IMR-90 (cell line): ENCODE measurements at regions not wholly inside any gene's neighbourhood (a gene's known extent, or its start where the extent isn't known, plus 50 kb on each side); places are given as distances from the start of the nearest gene placed in this dataset.

ENCODE experiments used
- ATAC-seq: fragments of 200-7000 bp; cut with Tn5 transposase; 2 replicates; pipeline ENCODE4 v1.9.1; 2020; ENCODE audit warnings: low read depth, mild to moderate bottlenecking, moderate library complexity
- BruUV-seq: library from RNA; stranded (reverse); fragments of 400-500 nt; replicated peaks from 2 replicates; lab custom pipeline; 2021; lab: Mats Ljungman, UMichigan
- CTCF ChIA-PET: fragments of 300-600 bp; formaldehyde crosslinking; extraction: SDS; loops from one replicate; lab custom pipeline; 2021; ENCODE audit warnings: antibody characterized with exemption; lab: Yijun Ruan, JAX
- POLR2A ChIA-PET: fragments of 300-600 bp; sonication (Branson Sonifier 250); formaldehyde crosslinking; loops from one replicate; lab custom pipeline; 2022; ENCODE audit warnings: antibody characterized with exemption; ENCODE audit not compliant: unreplicated experiment; lab: Charles Lee
- DNase-seq: peaks from one replicate; pipeline ENCODE4 v3.0.0; 2013
- H2AFZ ChIP-seq: replicated peaks from 2 replicates; pipeline ENCODE3; 2013; ENCODE audit warnings: low read length, mild to moderate bottlenecking; ENCODE audit not compliant: poor library complexity
- H2AK5ac ChIP-seq: 2 replicates; pipeline ENCODE4 v1.6.1; 2013; ENCODE audit warnings: low read depth, low read length, inconsistent platforms
- H2AK9ac ChIP-seq: replicated peaks from 2 replicates; pipeline ENCODE3; 2013; ENCODE audit warnings: mild to moderate bottlenecking, low read depth, low read length, moderate library complexity; ENCODE audit not compliant: poor library complexity
- H2BK120ac ChIP-seq: 2 replicates; pipeline ENCODE4 v1.6.1; 2013; ENCODE audit warnings: low read depth, low read length, inconsistent platforms
- H2BK15ac ChIP-seq: 3 replicates; pipeline ENCODE4 v1.6.1; 2013; ENCODE audit warnings: low read depth, low read length, inconsistent platforms
- H2BK20ac ChIP-seq: 2 replicates; pipeline ENCODE4 v1.6.1; 2013; ENCODE audit warnings: low read depth, mild to moderate bottlenecking, inconsistent platforms, low read length, moderate library complexity
- H2BK5ac ChIP-seq: 2 replicates; pipeline ENCODE4 v1.6.1; 2013; ENCODE audit warnings: mild to moderate bottlenecking, low read depth, low read length, inconsistent platforms; ENCODE audit not compliant: poor library complexity, severe bottlenecking
- H3K14ac ChIP-seq: replicated peaks from 2 replicates; pipeline ENCODE4 v1.6.1; 2013; ENCODE audit warnings: low read depth, low read length, inconsistent platforms
- H3K18ac ChIP-seq: 2 replicates; pipeline ENCODE4 v1.6.1; 2013; ENCODE audit warnings: low read depth, low read length, control low read depth
- H3K23ac ChIP-seq: 2 replicates; pipeline ENCODE4 v1.6.1; 2013; ENCODE audit warnings: low read depth, low read length, inconsistent platforms
- H3K27ac ChIP-seq: 2 replicates; pipeline ENCODE4 v1.5.1; 2013; ENCODE audit warnings: mild to moderate bottlenecking, control low read depth, low read length; ENCODE audit not compliant: insufficient read depth
- H3K27me3 ChIP-seq: 2 replicates; pipeline ENCODE4 v1.6.1; 2013; ENCODE audit warnings: low read length; ENCODE audit not compliant: control insufficient read depth, insufficient read depth
- H3K36me3 ChIP-seq: 2 replicates; pipeline ENCODE4 v1.6.1; 2013; ENCODE audit warnings: low read length, mixed read lengths; ENCODE audit not compliant: control insufficient read depth, insufficient read depth
- H3K4ac ChIP-seq: 2 replicates; pipeline ENCODE4 v1.6.1; 2013; ENCODE audit warnings: low read depth, low read length, inconsistent platforms
- H3K4me1 ChIP-seq: 2 replicates; pipeline ENCODE4 v1.6.1; 2013; ENCODE audit warnings: low read length, mixed read lengths; ENCODE audit not compliant: control insufficient read depth, insufficient read depth
- H3K4me2 ChIP-seq: 2 replicates; pipeline ENCODE4 v1.6.1; 2013; ENCODE audit warnings: low read depth, mild to moderate bottlenecking, control low read depth, low read length, moderate library complexity
- H3K4me3 ChIP-seq: 2 replicates; pipeline ENCODE4 v1.5.1; 2013; ENCODE audit warnings: low read depth, mild to moderate bottlenecking, control low read depth, low read length, moderate library complexity; ENCODE audit not compliant: insufficient read depth
- H3K56ac ChIP-seq: 2 replicates; pipeline ENCODE4 v1.6.1; 2013; ENCODE audit warnings: low read length, inconsistent platforms; ENCODE audit not compliant: insufficient read depth; ENCODE audit errors: extremely low read depth
- H3K79me1 ChIP-seq, 2 experiments: 2 replicates each; pipeline ENCODE4 v1.6.1; 2013; ENCODE audit warnings: low read length in 2 of 2, inconsistent platforms in 1 of 2, low read depth in 1 of 2
- H3K9ac ChIP-seq: 2 replicates; pipeline ENCODE4 v1.6.1; 2013; ENCODE audit warnings: low read depth, low read length, control low read depth
- H3K9me1 ChIP-seq: 2 replicates; pipeline ENCODE4 v1.6.1; 2013; ENCODE audit warnings: low read length, inconsistent platforms; ENCODE audit not compliant: insufficient read depth
- H3K9me3 ChIP-seq: 2 replicates; pipeline ENCODE4 v1.6.1; 2013; ENCODE audit warnings: low read length; ENCODE audit not compliant: control insufficient read depth, insufficient read depth
- H4K20me1 ChIP-seq: 2 replicates; pipeline ENCODE4 v1.6.1; 2013; ENCODE audit warnings: low read length, inconsistent platforms; ENCODE audit not compliant: insufficient read depth
- H4K5ac ChIP-seq: 2 replicates; pipeline ENCODE4 v1.6.1; 2013; ENCODE audit warnings: mild to moderate bottlenecking, low read depth, low read length, control low read depth
- H4K8ac ChIP-seq, 2 experiments: 2 replicates each; pipeline ENCODE4 v1.6.1; 2013; ENCODE audit warnings: low read depth in 2 of 2, low read length in 2 of 2, control low read depth in 1 of 2, inconsistent platforms in 1 of 2
- H4K91ac ChIP-seq: 2 replicates; pipeline ENCODE4 v1.6.1; 2013; ENCODE audit warnings: low read depth, low read length, inconsistent platforms; ENCODE audit not compliant: insufficient read depth
- BHLHE40 ChIP-seq: fragments of 150-350 bp; IDR thresholded peaks from 2 replicates; pipeline ENCODE4 v1.6.1; 2016; ENCODE audit warnings: mild to moderate bottlenecking, low read depth, low read length
- CHD1 ChIP-seq: IDR thresholded peaks from 2 replicates; pipeline ENCODE4 v1.6.1; 2012; ENCODE audit warnings: low read depth, low read length, improper control_type of control experiment
- ELK1 ChIP-seq: fragments of 150-350 bp; IDR thresholded peaks from 2 replicates; pipeline ENCODE4 v1.6.1; 2016; ENCODE audit warnings: low read depth, mild to moderate bottlenecking, low read length, moderate library complexity, borderline replicate concordance
- MAFK ChIP-seq: IDR thresholded peaks from 2 replicates; pipeline ENCODE4 v1.6.1; 2012; ENCODE audit warnings: low read depth, low read length, improper control_type of control experiment
- MAZ ChIP-seq: IDR thresholded peaks from 2 replicates; pipeline ENCODE4 v1.6.1; 2012; ENCODE audit warnings: low read depth, mild to moderate bottlenecking, low read length, improper control_type of control experiment, moderate library complexity, borderline replicate concordance
- MXI1 ChIP-seq: IDR thresholded peaks from 2 replicates; pipeline ENCODE4 v1.6.1; 2012; ENCODE audit warnings: low read depth, mild to moderate bottlenecking, low read length, moderate library complexity, borderline replicate concordance
- NFE2L2 ChIP-seq: fragments of 150-350 bp; IDR thresholded peaks from 2 replicates; pipeline ENCODE4 v1.6.1; 2016; ENCODE audit warnings: low read depth, mild to moderate bottlenecking, low read length
- POLR2A ChIP-seq: IDR thresholded peaks from 2 replicates; pipeline ENCODE4 v1.6.1; 2012; ENCODE audit warnings: mild to moderate bottlenecking, low read depth, low read length
- RAD21 ChIP-seq: IDR thresholded peaks from 2 replicates; pipeline ENCODE4 v1.6.1; 2012; ENCODE audit warnings: low read length, improper control_type of control experiment
- RCOR1 ChIP-seq: IDR thresholded peaks from 2 replicates; pipeline ENCODE4 v1.6.1; 2012; ENCODE audit warnings: mild to moderate bottlenecking, low read length, improper control_type of control experiment; ENCODE audit not compliant: insufficient replicate concordance
- RFX5 ChIP-seq: IDR thresholded peaks from 2 replicates; pipeline ENCODE4 v1.8.0; 2012; ENCODE audit warnings: low read depth, mild to moderate bottlenecking, low read length, moderate library complexity
- SMC3 ChIP-seq: fragments of 150-350 bp; IDR thresholded peaks from 2 replicates; pipeline ENCODE4 v1.6.1; 2016; ENCODE audit warnings: low read depth, mild to moderate bottlenecking, antibody characterized with exemption, low read length, moderate library complexity
- WGBS, 2 experiments: methylation state at CpG; one replicate each; pipeline versions ENCODE4 v1.1.5 to v1.1.7; 2013; ENCODE audit warnings: missing lambda C conversion rate in 2 of 2; ENCODE audit not compliant: insufficient read length in 1 of 2; ENCODE audit errors: extremely low coverage in 2 of 2; 5-methylcytosine and 5-hydroxymethylcytosine counted together
- dilution Hi-C: fragments of 300-500 bp; cut with HindIII; formaldehyde crosslinking; loops from one replicate; pipeline ENCODE4 v1.14.3; 2018; ENCODE audit warnings: low sequenced_read_pairs; ENCODE audit not compliant: unreplicated experiment
- in situ Hi-C: fragments of 300-500 bp; cut with MboI; formaldehyde crosslinking; loops from 3 replicates; pipeline ENCODE4 v1.14.3; 2019; ENCODE audit warnings: low sequenced_read_pairs, inconsistent platforms, mixed read lengths
- intact Hi-C: fragments of 100-400 bp; cut with micrococcal nuclease; formaldehyde crosslinking; loops from 2 replicates; pipeline ENCODE4 v1.10.0; 2022
- TF ChIP-seq, protein P1 (sequence below): fragments of 150-350 bp; IDR thresholded peaks from 2 replicates; pipeline ENCODE4 v1.6.1; 2017; ENCODE audit warnings: mild to moderate bottlenecking, antibody characterized with exemption, low read length, low read depth

DNA sequence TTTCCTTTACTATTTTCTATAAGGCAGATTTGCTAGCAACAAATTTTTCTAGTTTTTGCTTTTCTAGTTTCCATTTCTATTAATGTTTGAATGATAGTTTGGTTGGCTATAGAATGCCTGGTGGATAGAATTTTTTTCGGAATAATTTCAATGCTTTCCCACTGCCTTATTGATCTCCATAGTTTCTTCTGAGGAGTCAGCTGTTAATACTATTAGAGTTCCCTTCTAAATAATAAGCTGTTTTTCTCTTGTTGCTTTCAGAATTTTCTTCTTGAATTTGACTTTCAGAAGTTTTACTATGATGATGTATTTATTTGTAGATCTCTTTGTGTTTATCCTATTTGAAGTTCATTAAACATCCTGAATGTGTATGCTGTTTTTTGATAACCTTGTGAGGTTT is 91.8 kb downstream of the VSIG4 start:
- in situ Hi-C loops: no loop called here
- H2BK20ac ChIP-seq: no peak overlapping the region
- no peak overlapping the region for H3K23ac ChIP-seq
- no peaks in the 10 kb centered on the region for H3K9me3 ChIP-seq
- H2AK9ac ChIP-seq: no peak overlapping the region
- no peaks in the 10 kb centered on the region for H4K20me1 ChIP-seq
- DNase-seq: no peak
- H3K9ac ChIP-seq: no peak overlapping the region
- no peak overlapping the region for H3K4me3 ChIP-seq
- no peak overlapping the region for H2AK5ac ChIP-seq
- H3K4ac ChIP-seq: no peak overlapping the region
- dilution Hi-C loops: no loop called here
- no peak overlapping the region for H2BK15ac ChIP-seq
- no peak overlapping the region for H3K27ac ChIP-seq
- H4K5ac ChIP-seq: no peak overlapping the region
- POLR2A ChIA-PET: no interaction called here
- H3K18ac ChIP-seq: no peak overlapping the region
- no peak overlapping the region for H2AFZ ChIP-seq
- WGBS, 2 experiments: no CpG with 5 or more reads among the region's 1 CpG
- no peaks in the 10 kb centered on the region for H3K36me3 ChIP-seq
- intact Hi-C loops: no loop called here
- ATAC-seq: no peak
- H4K8ac ChIP-seq: no peak overlapping the region
- H4K91ac ChIP-seq: no peak overlapping the region
- BruUV-seq: no TSS peak
- H3K56ac ChIP-seq: no peak overlapping the region
- no peaks in the 10 kb centered on the region for H3K4me1 ChIP-seq
- CTCF ChIA-PET: no interaction called here
- H3K79me1 ChIP-seq: no peaks in the 10 kb centered on the region
- H2BK120ac ChIP-seq: no peak overlapping the region
- 0 out of 2 replicates have a peak, but pooled peaks cover 1% of the 10 kb centered on the region for H3K27me3 ChIP-seq
- H2BK5ac ChIP-seq: no peak overlapping the region
- no peak overlapping the region for H3K4me2 ChIP-seq
- TF ChIP-seq MAZ (no peak), POLR2A (no peak), SMC3 (no peak), CHD1 (no peak), ELK1 (no peak), BHLHE40 (no peak), NFE2L2 (no peak), RAD21 (no peak), RFX5 (no peak), RCOR1 (no peak), MXI1 (no peak), MAFK (no peak)
- TF ChIP-seq, protein P1, sequence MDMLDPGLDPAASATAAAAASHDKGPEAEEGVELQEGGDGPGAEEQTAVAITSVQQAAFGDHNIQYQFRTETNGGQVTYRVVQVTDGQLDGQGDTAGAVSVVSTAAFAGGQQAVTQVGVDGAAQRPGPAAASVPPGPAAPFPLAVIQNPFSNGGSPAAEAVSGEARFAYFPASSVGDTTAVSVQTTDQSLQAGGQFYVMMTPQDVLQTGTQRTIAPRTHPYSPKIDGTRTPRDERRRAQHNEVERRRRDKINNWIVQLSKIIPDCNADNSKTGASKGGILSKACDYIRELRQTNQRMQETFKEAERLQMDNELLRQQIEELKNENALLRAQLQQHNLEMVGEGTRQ: no peak
- H3K9me1 ChIP-seq: no peaks in the 10 kb centered on the region
- H3K14ac ChIP-seq: no peak overlapping the region
